Transverse colon (tissue), 4 donors: ENCODE measurements at regions not wholly inside any gene's neighbourhood (a gene's known extent, or its start where the extent isn't known, plus 50 kb on each side); places are given as distances from the start of the nearest gene placed in this dataset.

Experiments used
- DNase-seq: peaks from one replicate; pipeline ENCODE4 v3.0.0-alpha.2; 2019
- H3K27ac ChIP-seq, 4 donors: fragments of 200-600 bp; sonication (generic); 2 replicates each; pipeline ENCODE4 v1.5.1; 2016 to 2018; ENCODE audit warnings: inconsistent platforms in 4 of 4
- H3K27me3 ChIP-seq: fragments of 200-600 bp; sonication (generic); 2 replicates; pipeline ENCODE4 v1.5.1; 2017; ENCODE audit warnings: inconsistent platforms
- H3K36me3 ChIP-seq, 4 donors: fragments of 200-600 bp; sonication (generic); 2 replicates each; pipeline ENCODE4 v1.5.1; 2017 to 2019; ENCODE audit warnings: inconsistent platforms in 4 of 4
- H3K4me1 ChIP-seq, 4 donors: fragments of 200-600 bp; sonication (generic); 2 replicates each; pipeline ENCODE4 v1.5.1; 2017 to 2020; ENCODE audit warnings: inconsistent platforms in 4 of 4
- H3K4me3 ChIP-seq, 4 donors: fragments of 200-600 bp; sonication (generic); 1 replicate in 1 of 4; 2 replicates in 3 of 4; pipeline versions ENCODE4 v1.5.1 to v1.6.1; 2017 to 2019; ENCODE audit warnings: inconsistent platforms in 4 of 4
- H3K9me3 ChIP-seq, 2 donors: fragments of 200-600 bp; sonication (generic); 2 replicates each; pipeline ENCODE4 v1.5.1; 2017 to 2019; ENCODE audit warnings: inconsistent platforms in 2 of 2
- EP300 ChIP-seq: sonication (generic); formaldehyde crosslinking; IDR thresholded peaks from one replicate; pipeline ENCODE4 v1.6.1; 2017; ENCODE audit warnings: antibody characterized with exemption, low read depth
- POLR2A ChIP-seq: fragments of 450-650 bp; IDR thresholded peaks from one replicate; pipeline ENCODE4 v1.6.1; 2016; ENCODE audit warnings: antibody characterized with exemption, mild to moderate bottlenecking, moderate library complexity
- POLR2AphosphoS5 ChIP-seq, 3 donors: sonication (generic); formaldehyde crosslinking; IDR thresholded peaks; one replicate each; pipeline ENCODE4 v1.6.1; 2016; ENCODE audit warnings: antibody characterized with exemption in 3 of 3
- WGBS, 2 donors: methylation state at CpG; one replicate each; pipeline ENCODE4 v1.1.5; 2018; ENCODE audit warnings: low coverage in 1 of 2; 5-methylcytosine and 5-hydroxymethylcytosine counted together
- in situ Hi-C, 4 donors: fragments of 200-750 bp; cut with MboI; loops; one replicate each; pipeline versions ENCODE4 v1.15.0 to v1.15.1; 2017; ENCODE audit warnings: low sequenced_read_pairs in 3 of 4, low pct_ligation_motif_present in 1 of 4, low pct_unique_long_range_greater_than_20kb in 1 of 4
- intact Hi-C: fragments of 100-400 bp; cut with DNase I; formaldehyde crosslinking; loops from one replicate; pipeline ENCODE4 v1.15.1; 2023; ENCODE audit warnings: low total_unique reads
- TF ChIP-seq, protein P1 (sequence below), 5 experiments: fragments of 200-600 bp in 3 of 5; fragments of 450-650 bp in 2 of 5; sonication (generic) in 3 of 5; IDR thresholded peaks; 1 replicate in 2 of 5; 2 replicates in 3 of 5; pipeline ENCODE4 v1.5.1; 2016 to 2017; ENCODE audit warnings: antibody characterized with exemption in 5 of 5, inconsistent platforms in 3 of 5, mild to moderate bottlenecking in 2 of 5, moderate library complexity in 1 of 5

DNA sequence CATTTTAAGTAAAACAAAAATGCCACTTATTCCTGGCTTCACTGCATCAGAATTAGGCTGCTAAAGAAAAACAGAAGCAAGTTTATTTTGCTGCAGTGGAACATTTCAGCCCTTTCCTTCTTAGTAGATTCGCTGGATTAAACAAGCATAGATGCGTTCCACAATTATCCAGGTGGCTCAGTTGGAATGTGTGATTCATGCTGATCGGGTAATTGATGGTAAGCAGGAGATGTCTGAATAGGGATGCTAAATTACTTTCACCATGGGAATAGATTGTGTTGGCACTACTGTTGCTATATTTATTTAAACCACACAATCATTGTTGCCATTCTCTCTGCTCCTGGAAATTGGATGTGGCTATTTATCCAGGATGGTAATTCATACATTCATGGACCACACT lies 440.1 kb upstream of the DDI1 start:
- Histone ChIP-seq H3K27me3 (no peaks in the 10 kb centered on the region), H3K36me3 (no peaks in the 10 kb centered on the region), H3K4me3 (no peak overlapping the region), H3K4me1 (no peaks in the 10 kb centered on the region), H3K9me3 (no peaks in the 10 kb centered on the region), H3K27ac (no peak overlapping the region)
- 93 to 100% methylated on average over 2 to 3 of the region's 3 CpGs for WGBS, 2 donors
- DNase-seq, result no peak
- TF ChIP-seq POLR2AphosphoS5 (IDR thresholded peaks at IDR 0.05) (no peak), POLR2A (no peak), EP300 (no peak)
- TF ChIP-seq, protein P1, sequence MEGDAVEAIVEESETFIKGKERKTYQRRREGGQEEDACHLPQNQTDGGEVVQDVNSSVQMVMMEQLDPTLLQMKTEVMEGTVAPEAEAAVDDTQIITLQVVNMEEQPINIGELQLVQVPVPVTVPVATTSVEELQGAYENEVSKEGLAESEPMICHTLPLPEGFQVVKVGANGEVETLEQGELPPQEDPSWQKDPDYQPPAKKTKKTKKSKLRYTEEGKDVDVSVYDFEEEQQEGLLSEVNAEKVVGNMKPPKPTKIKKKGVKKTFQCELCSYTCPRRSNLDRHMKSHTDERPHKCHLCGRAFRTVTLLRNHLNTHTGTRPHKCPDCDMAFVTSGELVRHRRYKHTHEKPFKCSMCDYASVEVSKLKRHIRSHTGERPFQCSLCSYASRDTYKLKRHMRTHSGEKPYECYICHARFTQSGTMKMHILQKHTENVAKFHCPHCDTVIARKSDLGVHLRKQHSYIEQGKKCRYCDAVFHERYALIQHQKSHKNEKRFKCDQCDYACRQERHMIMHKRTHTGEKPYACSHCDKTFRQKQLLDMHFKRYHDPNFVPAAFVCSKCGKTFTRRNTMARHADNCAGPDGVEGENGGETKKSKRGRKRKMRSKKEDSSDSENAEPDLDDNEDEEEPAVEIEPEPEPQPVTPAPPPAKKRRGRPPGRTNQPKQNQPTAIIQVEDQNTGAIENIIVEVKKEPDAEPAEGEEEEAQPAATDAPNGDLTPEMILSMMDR (IDR thresholded peaks at IDR 0.05), result no peak
- intact Hi-C loops, result no loop called here
- in situ Hi-C loops, result no loop called here

DNA sequence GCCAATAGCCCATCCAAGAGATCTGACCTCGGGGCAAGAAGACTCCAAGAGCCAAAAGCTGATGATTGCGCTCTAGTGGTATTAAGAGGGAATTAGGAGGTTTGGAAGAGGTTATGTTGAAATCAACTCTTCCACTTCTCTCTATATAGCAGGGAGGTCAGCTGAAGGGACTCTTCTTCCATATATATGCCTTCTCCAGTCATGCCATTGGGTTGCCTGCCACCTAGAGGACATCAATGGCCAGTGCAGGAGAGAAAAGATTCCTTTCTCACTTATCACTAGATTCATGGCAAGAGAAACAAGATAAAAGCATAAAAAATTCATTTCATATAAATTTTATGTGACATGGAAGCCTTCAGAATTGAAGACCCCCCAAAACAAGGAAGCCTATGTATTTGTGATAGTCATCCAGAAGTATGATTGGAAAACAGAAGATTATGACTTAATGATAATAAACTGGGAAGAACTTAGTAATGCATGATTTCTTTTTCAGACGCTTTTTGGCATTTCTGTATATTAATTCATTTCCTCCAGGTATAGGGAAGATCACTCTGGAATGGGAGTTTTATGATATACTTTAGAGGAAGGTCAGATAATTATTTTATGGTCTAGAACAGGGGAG lies 435.1 kb upstream of the DDI1 start:
- intact Hi-C loops, result no loop called here
- no peaks in the 10 kb centered on the region for H3K9me3 ChIP-seq
- no peak for DNase-seq
- no peak overlapping the region for H3K4me3 ChIP-seq
- H3K4me1 ChIP-seq, result no peaks in the 10 kb centered on the region
- in situ Hi-C loops, result no loop called here
- H3K27me3 ChIP-seq, result no peaks in the 10 kb centered on the region
- H3K27ac ChIP-seq, result no peak overlapping the region
- TF ChIP-seq, protein P1 (IDR thresholded peaks at IDR 0.05), result peak; percentile 45 to 77 (median 54)
- no peak for TF ChIP-seq EP300
- H3K36me3 ChIP-seq, result no peaks in the 10 kb centered on the region
- 67 to 75% methylated on average over 3 of the region's 3 CpGs for WGBS, 2 donors

DNA sequence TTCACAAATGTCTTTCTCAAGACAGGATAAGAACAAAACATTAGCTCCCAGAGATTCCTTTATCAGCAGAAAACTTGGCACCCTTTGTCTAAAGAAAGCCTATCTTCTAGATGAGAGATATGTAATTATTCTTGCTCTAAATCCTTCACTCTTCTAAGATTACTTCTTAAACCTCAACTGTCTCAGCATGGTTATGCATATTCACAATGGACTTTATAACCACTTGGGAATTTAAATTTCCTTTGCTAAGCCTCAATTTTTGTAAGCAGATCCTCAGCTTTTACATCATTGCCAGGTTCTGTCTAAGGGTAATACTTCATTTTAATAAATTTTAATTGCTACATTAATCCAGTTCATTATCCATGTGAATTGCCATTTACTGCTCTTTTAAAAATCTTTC lies 433.6 kb upstream of the DDI1 start:
- H3K4me3 ChIP-seq, result no peak overlapping the region
- intact Hi-C loops, result no loop called here

DNA sequence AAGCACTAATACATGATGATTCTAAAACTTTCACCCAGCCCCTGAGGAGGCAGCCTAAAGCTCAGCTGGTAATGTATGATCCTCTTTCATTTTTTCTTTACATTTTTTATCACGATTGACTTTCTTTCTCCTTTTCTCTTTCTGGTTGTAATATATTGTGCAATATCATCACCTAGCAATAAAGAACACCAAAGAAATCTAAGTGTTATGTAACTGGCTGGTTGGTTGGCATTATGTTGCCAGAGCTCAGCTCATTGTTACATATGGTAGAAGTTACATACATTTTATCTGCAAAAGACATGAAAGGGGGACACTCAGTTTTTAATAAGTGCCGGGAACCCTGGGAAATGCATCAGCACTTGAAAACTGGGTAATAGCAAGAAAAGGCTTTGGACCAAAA lies 432.1 kb upstream of the DDI1 start:
- no peaks in the 10 kb centered on the region for H3K9me3 ChIP-seq
- H3K36me3 ChIP-seq, result no peaks in the 10 kb centered on the region
- in situ Hi-C loops, result no loop called here
- no peak overlapping the region for H3K4me3 ChIP-seq
- no peak overlapping the region for H3K27ac ChIP-seq
- no peaks in the 10 kb centered on the region for H3K27me3 ChIP-seq
- WGBS, 2 donors, result 73 to 83% methylated on average over 1 to 2 of the region's 2 CpGs
- TF ChIP-seq EP300 (no peak), POLR2A (no peak), POLR2AphosphoS5 (IDR thresholded peaks at IDR 0.05) (no peak)
- TF ChIP-seq, protein P1 (IDR thresholded peaks at IDR 0.05), result no peak
- H3K4me1 ChIP-seq, result no peaks in the 10 kb centered on the region
- no peak for DNase-seq
- intact Hi-C loops, result no loop called here

More for the DNA sequence above, 433.6 kb upstream of the DDI1 start:
- in situ Hi-C loops, result no loop called here
- H3K36me3 ChIP-seq, result no peaks in the 10 kb centered on the region
- H3K9me3 ChIP-seq, result no peaks in the 10 kb centered on the region
- H3K27me3 ChIP-seq, result no peaks in the 10 kb centered on the region
- H3K27ac ChIP-seq, result no peak overlapping the region
- H3K4me1 ChIP-seq, result no peaks in the 10 kb centered on the region
- DNase-seq, result no peak
- no peak for TF ChIP-seq EP300

DNA sequence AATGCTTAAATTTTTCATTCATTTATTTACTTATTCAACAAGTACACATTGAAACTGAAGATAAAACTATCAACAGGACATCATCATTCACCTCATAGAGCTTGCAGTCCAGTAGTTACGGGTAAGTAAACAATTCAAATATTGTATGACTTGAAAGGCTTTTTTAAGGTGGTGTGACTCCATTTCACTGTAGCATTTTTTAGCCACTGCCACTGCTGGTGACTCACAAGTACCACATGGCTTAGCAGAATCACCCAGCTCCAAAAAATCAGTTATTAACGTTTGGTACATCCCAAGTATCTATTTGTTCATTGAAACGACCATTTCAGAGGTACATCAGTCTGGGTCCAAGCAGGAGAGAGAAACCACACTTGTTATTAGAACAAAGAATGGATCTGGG lies 427.9 kb upstream of the DDI1 start:
- in situ Hi-C loops (no loop called here), intact Hi-C loops (no loop called here)
- Histone ChIP-seq H3K9me3 (no peaks in the 10 kb centered on the region), H3K4me1 (no peaks in the 10 kb centered on the region), H3K27me3 (no peaks in the 10 kb centered on the region), H3K36me3 (no peaks in the 10 kb centered on the region), H3K4me3 (no peak overlapping the region), H3K27ac (no peak overlapping the region)
- TF ChIP-seq POLR2A (no peak), EP300 (no peak), POLR2AphosphoS5 (IDR thresholded peaks at IDR 0.05) (no peak)
- TF ChIP-seq, protein P1 (IDR thresholded peaks at IDR 0.05), result no peak
- no peak for DNase-seq
- WGBS, 2 donors, result 50 to 67% methylated on average over 1 to 3 of the region's 3 CpGs
